Trophoblast cell (in vitro differentiated cells and primary cell): ENCODE measurements at regions not wholly inside any gene's neighbourhood (a gene's known extent, or its start where the extent isn't known, plus 50 kb on each side); places are given as distances from the start of the nearest gene placed in this dataset.

Source experiments
- DNase-seq, 2 donors: peaks; one replicate each; pipeline ENCODE4 v3.0.0-alpha.2; 2016
- H2AFZ ChIP-seq: 2 replicates; pipeline ENCODE4 v1.6.1; 2013; ENCODE audit warnings: low read length, moderate library complexity, mild to moderate bottlenecking; ENCODE audit not compliant: insufficient read depth, poor library complexity
- H2AK5ac ChIP-seq: 2 replicates; pipeline ENCODE4 v1.6.1; 2013; ENCODE audit warnings: mild to moderate bottlenecking, low read length
- H2BK120ac ChIP-seq: 2 replicates; pipeline ENCODE4 v1.6.1; 2013; ENCODE audit warnings: low read length, mild to moderate bottlenecking, moderate library complexity; ENCODE audit not compliant: insufficient read depth, poor library complexity
- H2BK12ac ChIP-seq: 2 replicates; pipeline ENCODE4 v1.6.1; 2013; ENCODE audit warnings: mild to moderate bottlenecking, low read length, moderate library complexity
- H2BK5ac ChIP-seq: 2 replicates; pipeline ENCODE4 v1.6.1; 2013; ENCODE audit warnings: low read length, low read depth, moderate library complexity, mild to moderate bottlenecking; ENCODE audit not compliant: poor library complexity
- H3K14ac ChIP-seq: 2 replicates; pipeline ENCODE4 v1.6.1; 2013; ENCODE audit warnings: mild to moderate bottlenecking, low read length
- H3K18ac ChIP-seq: 2 replicates; pipeline ENCODE4 v1.6.1; 2013; ENCODE audit warnings: mild to moderate bottlenecking, low read length
- H3K23ac ChIP-seq: 2 replicates; pipeline ENCODE4 v1.6.1; 2013; ENCODE audit warnings: low read length
- H3K27ac ChIP-seq: 2 replicates; pipeline ENCODE4 v1.5.1; 2013; ENCODE audit warnings: low read depth, mild to moderate bottlenecking, inconsistent platforms, low read length, moderate library complexity
- H3K27me3 ChIP-seq: 2 replicates; pipeline ENCODE4 v1.6.1; 2013; ENCODE audit warnings: inconsistent platforms, mild to moderate bottlenecking, low read length, moderate library complexity; ENCODE audit not compliant: insufficient read depth
- H3K36me3 ChIP-seq, 2 experiments: 1 replicate in 1 of 2; 2 replicates in 1 of 2; pipeline ENCODE4 v1.6.1; 2013; ENCODE audit warnings: low read length in 2 of 2, mild to moderate bottlenecking in 2 of 2, moderate library complexity in 1 of 2; ENCODE audit not compliant: insufficient read depth in 2 of 2, control insufficient read depth in 1 of 2
- H3K4ac ChIP-seq: 2 replicates; pipeline ENCODE4 v1.6.1; 2013; ENCODE audit warnings: low read depth, mild to moderate bottlenecking, low read length, moderate library complexity
- H3K4me1 ChIP-seq, 2 experiments: 1 replicate in 1 of 2; 2 replicates in 1 of 2; pipeline ENCODE4 v1.6.1; 2013; ENCODE audit warnings: low read length in 2 of 2, mild to moderate bottlenecking in 2 of 2, moderate library complexity in 1 of 2; ENCODE audit not compliant: insufficient read depth in 2 of 2, control insufficient read depth in 1 of 2
- H3K4me2 ChIP-seq: 2 replicates; pipeline ENCODE4 v1.6.1; 2013; ENCODE audit warnings: inconsistent platforms, mild to moderate bottlenecking, low read length, moderate library complexity
- H3K4me3 ChIP-seq: 2 replicates; pipeline ENCODE4 v1.5.1; 2013; ENCODE audit warnings: mild to moderate bottlenecking, low read depth, low read length, inconsistent platforms
- H3K79me1 ChIP-seq: one replicate; pipeline ENCODE4 v1.6.1; 2013; ENCODE audit warnings: low read length
- H3K79me2 ChIP-seq: 2 replicates; pipeline ENCODE4 v1.6.1; 2013; ENCODE audit warnings: low read length, mild to moderate bottlenecking; ENCODE audit not compliant: control insufficient read depth, insufficient read depth, poor library complexity
- H3K9ac ChIP-seq: 2 replicates; pipeline ENCODE4 v1.6.1; 2013; ENCODE audit warnings: mild to moderate bottlenecking, low read length
- H3K9me3 ChIP-seq: 2 replicates; pipeline ENCODE4 v1.6.1; 2013; ENCODE audit warnings: low read depth, mild to moderate bottlenecking, control low read depth, inconsistent platforms, low read length; ENCODE audit not compliant: insufficient read depth
- H4K12ac ChIP-seq: 2 replicates; pipeline ENCODE4 v1.6.1; 2013; ENCODE audit warnings: low read depth, mild to moderate bottlenecking, low read length, moderate library complexity
- H4K8ac ChIP-seq: 2 replicates; pipeline ENCODE4 v1.6.1; 2013; ENCODE audit warnings: low read depth, mild to moderate bottlenecking, low read length, moderate library complexity
- H4K91ac ChIP-seq: one replicate; pipeline ENCODE4 v1.6.1; 2013; ENCODE audit warnings: low read depth, mild to moderate bottlenecking, low read length, moderate library complexity
- WGBS: extraction: QIAGEN DNeasy Blood & Tissue Kit; methylation state at CpG from one replicate; pipeline ENCODE4 v1.1.7; 2013; ENCODE audit warnings: missing lambda C conversion rate; ENCODE audit not compliant: insufficient read length, insufficient coverage; ENCODE audit errors: extremely low coverage; 5-methylcytosine and 5-hydroxymethylcytosine counted together

GRCh38 chr2:239609162-239609561 lies 208.3 kb upstream of the HDAC4 start:
- H3K4me1 ChIP-seq = no peaks in the 10 kb centered on the region
- no peaks in the 10 kb centered on the region for H3K79me2 ChIP-seq
- no peaks in the 10 kb centered on the region for H3K36me3 ChIP-seq
- H3K27me3 ChIP-seq = no peaks in the 10 kb centered on the region
- H3K23ac ChIP-seq = no peak overlapping the region
- no peak for DNase-seq
- H4K91ac ChIP-seq = no peak overlapping the region
- H4K12ac ChIP-seq = no peak overlapping the region
- H3K18ac ChIP-seq = no peak overlapping the region
- H2AK5ac ChIP-seq = no peak overlapping the region
- H4K8ac ChIP-seq = no peak overlapping the region
- WGBS = no CpG with 5 or more reads among the region's 11 CpGs
- H3K9me3 ChIP-seq = no peaks in the 10 kb centered on the region
- no peak overlapping the region for H3K4me2 ChIP-seq
- H2BK12ac ChIP-seq = no peak overlapping the region
- no peak overlapping the region for H2BK120ac ChIP-seq
- no peak overlapping the region for H3K27ac ChIP-seq
- H3K4me3 ChIP-seq = no peak overlapping the region
- H3K4ac ChIP-seq = no peak overlapping the region
- no peak overlapping the region for H2BK5ac ChIP-seq
- no peaks in the 10 kb centered on the region for H3K79me1 ChIP-seq
- H2AFZ ChIP-seq = no peak overlapping the region
- H3K14ac ChIP-seq = no peak overlapping the region
- no peak overlapping the region for H3K9ac ChIP-seq

- no peak for DNase-seq
- H4K91ac ChIP-seq = no peak overlapping the region
- no CpG with 5 or more reads among the region's 16 CpGs for WGBS
- H2BK5ac ChIP-seq = no peak overlapping the region
- H4K12ac ChIP-seq = no peak overlapping the region
- no peaks in the 10 kb centered on the region for H3K36me3 ChIP-seq
- H3K23ac ChIP-seq = no peak overlapping the region
- H3K4me1 ChIP-seq = no peaks in the 10 kb centered on the region
- H3K14ac ChIP-seq = no peak overlapping the region
- H3K79me1 ChIP-seq = no peaks in the 10 kb centered on the region
- no peak overlapping the region for H3K4me3 ChIP-seq
- H3K4ac ChIP-seq = no peak overlapping the region
- no peak overlapping the region for H3K18ac ChIP-seq
- no peak overlapping the region for H2AK5ac ChIP-seq
- H3K27me3 ChIP-seq = no peaks in the 10 kb centered on the region
- no peaks in the 10 kb centered on the region for H3K79me2 ChIP-seq
- H2BK120ac ChIP-seq = no peak overlapping the region
- H4K8ac ChIP-seq = no peak overlapping the region
- H2AFZ ChIP-seq = no peak overlapping the region
- no peak overlapping the region for H3K4me2 ChIP-seq
- H3K27ac ChIP-seq = no peak overlapping the region
- H3K9me3 ChIP-seq = peaks cover 4% of the 10 kb centered on the region
- no peak overlapping the region for H2BK12ac ChIP-seq
- H3K9ac ChIP-seq = no peak overlapping the region
Measured at GRCh38 chr2:239608723-239609122, 207.9 kb upstream of the HDAC4 start.

- no peaks in the 10 kb centered on the region for H3K27me3 ChIP-seq
- H2BK120ac ChIP-seq = no peak overlapping the region
- H2AFZ ChIP-seq = no peak overlapping the region
- H3K79me1 ChIP-seq = no peaks in the 10 kb centered on the region
- H3K79me2 ChIP-seq = no peaks in the 10 kb centered on the region
- no peak overlapping the region for H3K18ac ChIP-seq
- H4K8ac ChIP-seq = no peak overlapping the region
- no peak overlapping the region for H3K4me3 ChIP-seq
- no peak overlapping the region for H4K12ac ChIP-seq
- no peaks in the 10 kb centered on the region for H3K36me3 ChIP-seq
- H4K91ac ChIP-seq = no peak overlapping the region
- no peak overlapping the region for H2AK5ac ChIP-seq
- no peak overlapping the region for H3K9ac ChIP-seq
- H3K14ac ChIP-seq = no peak overlapping the region
- H3K4me1 ChIP-seq = no peaks in the 10 kb centered on the region
- no peak overlapping the region for H3K4me2 ChIP-seq
- H3K27ac ChIP-seq = no peak overlapping the region
- H3K4ac ChIP-seq = no peak overlapping the region
- no peak for DNase-seq
- H3K9me3 ChIP-seq = peaks cover 4% of the 10 kb centered on the region
- no peak overlapping the region for H2BK5ac ChIP-seq
- H3K23ac ChIP-seq = no peak overlapping the region
- WGBS = no CpG with 5 or more reads among the region's 6 CpGs
- H2BK12ac ChIP-seq = no peak overlapping the region
Measured at GRCh38 chr2:239608260-239608659, 207.4 kb upstream of the HDAC4 start.

GRCh38 chr2:239607517-239608191 lies 206.8 kb upstream of the HDAC4 start:
- Histone ChIP-seq H2AFZ (no peak overlapping the region), H4K12ac (no peak overlapping the region), H3K14ac (no peak overlapping the region), H3K4me1 (no peaks in the 10 kb centered on the region), H3K79me2 (no peaks in the 10 kb centered on the region), H2BK120ac (no peak overlapping the region), H2BK12ac (no peak overlapping the region), H3K79me1 (no peaks in the 10 kb centered on the region), H3K36me3 (no peaks in the 10 kb centered on the region), H3K23ac (no peak overlapping the region), H3K4ac (no peak overlapping the region), H4K8ac (no peak overlapping the region), H3K27ac (no peak overlapping the region), H3K18ac (no peak overlapping the region), H2AK5ac (no peak overlapping the region), H4K91ac (no peak overlapping the region), H3K4me3 (no peak overlapping the region), H2BK5ac (no peak overlapping the region), H3K9me3 (peaks cover 4% of the 10 kb centered on the region), H3K4me2 (no peak overlapping the region), H3K27me3 (no peaks in the 10 kb centered on the region), H3K9ac (no peak overlapping the region)
- DNase-seq = no peak
- WGBS = no CpG with 5 or more reads among the region's 24 CpGs
